Subcutaneous abdominal adipose tissue (tissue), 5 donors: ENCODE measurements at regions not wholly inside any gene's neighbourhood (a gene's known extent, or its start where the extent isn't known, plus 50 kb on each side); places are given as distances from the start of the nearest gene placed in this dataset.
"Not testable (repeated sequence)": the region's sequence is repeated elsewhere in the genome, so short reads cannot be mapped to it uniquely, and the experiment has no call there.

Source experiments
- H3K27ac ChIP-seq: one replicate; pipeline ENCODE4 v1.7.0; 2013; ENCODE audit warnings: low read depth, mild to moderate bottlenecking, inconsistent platforms, low read length, moderate library complexity
- H3K27me3 ChIP-seq, 5 donors: one replicate each; pipeline ENCODE4 v1.7.0; 2013; ENCODE audit warnings: low read length in 5 of 5, inconsistent platforms in 1 of 5; ENCODE audit not compliant: control insufficient read depth in 5 of 5, insufficient read depth in 4 of 5
- H3K36me3 ChIP-seq, 5 donors: one replicate each; pipeline ENCODE4 v1.7.0; 2013; ENCODE audit warnings: low read length in 5 of 5; ENCODE audit not compliant: control insufficient read depth in 5 of 5, insufficient read depth in 5 of 5
- H3K4me1 ChIP-seq, 5 donors: one replicate each; pipeline ENCODE4 v1.7.0; 2013; ENCODE audit warnings: low read length in 5 of 5, mild to moderate bottlenecking in 3 of 5, moderate library complexity in 1 of 5; ENCODE audit not compliant: control insufficient read depth in 5 of 5, insufficient read depth in 5 of 5
- H3K4me3 ChIP-seq, 5 donors: one replicate each; pipeline ENCODE4 v1.7.0; 2013; ENCODE audit warnings: low read length in 5 of 5, low read depth in 1 of 5
- H3K9ac ChIP-seq, 5 donors: one replicate each; pipeline ENCODE4 v1.7.0; 2013; ENCODE audit warnings: low read length in 5 of 5, mild to moderate bottlenecking in 4 of 5, moderate library complexity in 3 of 5
- H3K9me3 ChIP-seq, 5 donors: one replicate each; pipeline ENCODE4 v1.7.0; 2013; ENCODE audit warnings: low read length in 5 of 5; ENCODE audit not compliant: control insufficient read depth in 5 of 5
- donor health status: healthy.
- donor health status: healthy.
- donor health status: healthy.
- donor health status: healthy.
- donor health status: healthy.

DNA sequence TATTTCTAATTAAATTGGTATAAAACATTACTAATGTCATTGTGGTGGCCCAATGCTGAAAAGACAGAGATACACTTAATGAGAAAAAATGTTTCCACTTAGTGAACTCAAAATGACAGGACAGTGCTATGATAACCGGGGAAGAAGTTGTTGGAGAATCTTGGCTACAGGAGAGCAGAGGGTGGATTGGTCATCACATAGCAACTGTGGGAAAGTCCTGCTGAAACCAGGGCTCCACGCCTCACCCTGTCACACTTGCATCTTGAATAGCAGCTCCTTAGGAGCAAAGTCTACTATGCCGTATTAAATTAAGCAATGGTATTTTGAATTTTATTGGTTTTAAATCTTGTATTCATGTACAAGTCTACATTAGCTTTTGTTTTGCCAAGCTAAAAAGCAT is 225.5 kb downstream of the KLF6 start:
- Histone ChIP-seq H3K36me3 (no peaks in the 10 kb centered on the region), H3K4me3 (no peak overlapping the region), H3K9ac (no peak overlapping the region), H3K9me3 (no peaks in the 10 kb centered on the region), H3K27ac (no peak overlapping the region), H3K27me3 (no peaks in the 10 kb centered on the region), H3K4me1 (no peaks in the 10 kb centered on the region)

DNA sequence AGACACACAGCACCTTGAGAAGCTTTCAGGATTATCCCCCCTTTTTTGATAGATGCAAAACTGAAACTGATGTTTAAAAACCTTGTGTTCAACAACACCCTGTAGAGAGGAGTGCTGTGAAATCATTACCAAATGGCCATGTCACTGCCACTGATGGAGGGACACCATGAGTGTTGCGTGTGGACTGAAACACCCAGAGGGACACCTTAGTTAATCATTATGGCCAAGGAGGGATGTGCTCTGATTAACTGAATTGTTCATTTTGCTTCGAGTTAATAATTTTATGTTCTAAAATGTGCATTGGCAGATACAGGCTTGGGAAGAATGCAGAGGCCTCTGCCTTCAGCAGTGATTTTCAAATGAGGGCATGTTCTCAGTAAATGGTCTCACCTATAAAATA is 226.0 kb downstream of the KLF6 start:
- Histone ChIP-seq H3K27ac (no peak overlapping the region), H3K4me1 (no peaks in the 10 kb centered on the region), H3K27me3 (no peaks in the 10 kb centered on the region), H3K9ac (no peak overlapping the region), H3K9me3 (no peaks in the 10 kb centered on the region), H3K4me3 (no peak overlapping the region), H3K36me3 (no peaks in the 10 kb centered on the region)

GRCh38 chr10:3556191-3557017 is 228.6 kb downstream of the KLF6 start:
- H3K9me3 ChIP-seq, H3K36me3 ChIP-seq, H3K4me1 ChIP-seq, H3K27me3 ChIP-seq, H3K9ac ChIP-seq, H3K27ac ChIP-seq: not testable (repeated sequence)
- peak overlapping the region in 1 of 5 donors; percentile 16 for H3K4me3 ChIP-seq

DNA sequence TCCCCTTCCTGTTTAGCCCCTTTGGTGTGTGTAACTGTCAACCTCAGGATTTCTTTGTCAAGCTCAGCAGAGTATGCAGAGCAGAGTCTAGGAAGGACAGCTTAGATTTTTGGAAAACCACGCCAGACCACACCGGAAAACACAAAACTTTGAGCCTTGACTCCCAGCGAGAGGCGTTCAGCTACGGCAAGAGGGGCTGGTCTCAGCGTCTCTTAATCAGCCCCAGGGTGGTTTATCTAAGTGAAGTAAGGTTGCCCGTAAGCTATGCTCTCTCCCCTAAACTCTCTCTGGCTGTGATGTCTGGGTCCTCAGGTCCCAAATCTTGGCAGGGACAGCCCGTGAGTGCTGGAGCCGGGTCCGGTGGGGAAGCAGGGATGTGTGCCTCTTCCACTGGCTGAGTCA is 230.9 kb downstream of the KLF6 start:
- Histone ChIP-seq H3K9me3 (no peaks in the 10 kb centered on the region), H3K9ac (no peak overlapping the region), H3K4me1 (no peaks in the 10 kb centered on the region), H3K27ac (no peak overlapping the region), H3K36me3 (no peaks in the 10 kb centered on the region), H3K4me3 (no peak overlapping the region), H3K27me3 (no peaks in the 10 kb centered on the region)

GRCh38 chr10:3552281-3552680 is 232.7 kb downstream of the KLF6 start:
- Histone ChIP-seq H3K36me3 (no peaks in the 10 kb centered on the region), H3K9ac (no peak overlapping the region), H3K9me3 (no peaks in the 10 kb centered on the region), H3K27ac (no peak overlapping the region), H3K4me1 (no peaks in the 10 kb centered on the region), H3K4me3 (no peak overlapping the region), H3K27me3 (no peaks in the 10 kb centered on the region)

DNA sequence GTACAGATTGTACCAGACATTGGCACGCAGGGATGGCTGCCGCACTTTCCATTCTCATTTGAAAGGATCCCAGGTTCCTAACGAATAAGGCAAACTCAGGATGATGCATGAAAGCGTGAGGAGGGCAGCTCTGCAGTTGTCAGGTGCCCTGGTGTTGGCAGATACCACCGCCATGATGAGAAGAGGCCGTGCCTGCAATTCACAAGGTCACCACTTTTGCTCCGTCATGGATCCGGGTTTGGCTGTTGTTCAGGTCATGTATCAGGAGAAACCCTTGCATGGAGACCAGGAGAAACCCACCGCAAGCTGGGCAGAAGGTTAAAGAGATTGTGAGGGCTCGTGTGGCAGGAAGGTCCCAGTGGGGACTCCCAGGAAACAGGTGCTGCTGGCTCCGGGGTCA is 233.2 kb downstream of the KLF6 start:
- Histone ChIP-seq H3K27me3 (no peaks in the 10 kb centered on the region), H3K9ac (no peak overlapping the region), H3K4me1 (no peaks in the 10 kb centered on the region), H3K9me3 (no peaks in the 10 kb centered on the region), H3K36me3 (no peaks in the 10 kb centered on the region), H3K27ac (no peak overlapping the region), H3K4me3 (no peak overlapping the region)

DNA sequence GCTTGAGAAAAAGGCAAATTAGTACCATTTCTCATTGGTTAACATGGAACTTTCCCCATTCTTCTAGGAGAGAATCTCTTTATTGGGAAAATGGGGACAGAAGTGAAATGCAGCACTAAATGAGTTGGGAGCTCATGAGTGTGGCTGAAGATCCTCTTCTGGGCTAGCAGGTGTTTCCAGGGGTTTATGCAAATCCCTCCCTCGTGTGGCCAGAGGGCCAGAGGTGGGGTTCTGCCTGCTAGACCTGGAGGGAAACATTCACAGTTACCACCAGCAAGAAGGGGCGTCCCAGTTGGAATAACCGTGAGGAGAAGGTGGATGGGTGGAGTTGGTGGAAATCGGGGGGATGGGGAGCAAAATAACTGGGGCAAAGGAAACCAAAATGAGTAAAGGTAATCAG is 235.9 kb downstream of the KLF6 start:
- Histone ChIP-seq H3K9ac (no peak overlapping the region), H3K36me3 (no peaks in the 10 kb centered on the region), H3K9me3 (no peaks in the 10 kb centered on the region), H3K27me3 (no peaks in the 10 kb centered on the region), H3K4me3 (no peak overlapping the region), H3K27ac (no peak overlapping the region), H3K4me1 (no peaks in the 10 kb centered on the region)

DNA sequence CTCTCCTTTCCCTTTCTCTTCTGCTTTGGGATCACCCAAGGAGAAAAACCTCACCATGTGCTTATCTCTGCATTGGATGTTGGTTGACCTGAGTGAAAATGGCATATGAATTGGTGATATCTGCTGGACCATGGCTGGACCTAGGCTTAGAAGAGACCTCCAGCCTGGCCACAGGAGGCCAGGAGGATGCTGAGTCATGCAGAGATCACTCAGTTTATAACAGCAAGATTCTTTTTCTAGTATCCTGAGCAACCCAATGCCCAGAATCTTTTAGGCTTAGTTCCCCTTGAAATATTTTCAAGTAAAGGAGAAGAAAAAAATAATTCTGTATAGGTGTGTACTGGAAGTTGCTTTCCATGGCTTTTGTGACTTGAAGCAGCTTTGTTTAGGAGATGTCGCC is 236.3 kb downstream of the KLF6 start:
- Histone ChIP-seq H3K9me3 (no peaks in the 10 kb centered on the region), H3K9ac (no peak overlapping the region), H3K27ac (no peak overlapping the region)

GRCh38 chr10:3548076-3548475 is 236.9 kb downstream of the KLF6 start:
- no peaks in the 10 kb centered on the region for H3K36me3 ChIP-seq
- no peak overlapping the region for H3K4me3 ChIP-seq
- H3K4me1 ChIP-seq = no peaks in the 10 kb centered on the region
- H3K27me3 ChIP-seq = no peaks in the 10 kb centered on the region
- no peak overlapping the region for H3K27ac ChIP-seq
- no peak overlapping the region for H3K9ac ChIP-seq
- no peaks in the 10 kb centered on the region for H3K9me3 ChIP-seq

More for the DNA sequence above, 236.3 kb downstream of the KLF6 start:
- Histone ChIP-seq H3K4me3 (no peak overlapping the region), H3K36me3 (no peaks in the 10 kb centered on the region), H3K27me3 (no peaks in the 10 kb centered on the region), H3K4me1 (no peaks in the 10 kb centered on the region)

DNA sequence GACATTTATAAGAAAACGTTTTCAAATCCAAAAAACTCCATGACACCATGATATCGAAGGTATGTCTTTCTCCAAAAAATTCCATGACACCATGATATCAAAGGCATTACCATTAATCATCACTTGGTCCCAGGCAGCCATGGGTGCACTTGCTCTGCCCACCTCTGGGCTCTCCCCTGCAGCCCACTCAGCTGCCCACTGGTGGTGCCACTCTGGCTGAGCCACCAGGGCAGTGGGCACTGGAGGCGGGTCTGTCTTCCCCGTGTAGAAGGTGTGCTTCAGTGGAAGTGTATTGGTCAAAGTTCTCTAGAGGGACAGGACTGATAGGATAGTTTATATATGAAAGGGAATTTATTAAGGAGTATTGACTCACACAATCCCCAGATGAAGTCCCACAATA is 240.4 kb downstream of the KLF6 start:
- no peak overlapping the region for H3K27ac ChIP-seq
- H3K27me3 ChIP-seq = no peaks in the 10 kb centered on the region
- no peak overlapping the region for H3K4me3 ChIP-seq
- no peaks in the 10 kb centered on the region for H3K9me3 ChIP-seq
- no peaks in the 10 kb centered on the region for H3K36me3 ChIP-seq
- peaks cover 0 to 4% (median 2%) of the 10 kb centered on the region in 5 donors for H3K4me1 ChIP-seq
- no peak overlapping the region for H3K9ac ChIP-seq
